Loucy (cell line): ENCODE measurements at regions not wholly inside any gene's neighbourhood (a gene's known extent, or its start where the extent isn't known, plus 50 kb on each side); places are given as distances from the start of the nearest gene placed in this dataset.

Experiments
- H2AFZ ChIP-seq: fragments of 200-600 bp; sonication (generic); 2 replicates; pipeline ENCODE4 v1.6.0; 2016; ENCODE audit warnings: antibody characterized with exemption, mild to moderate bottlenecking, low read length, moderate library complexity
- H3F3A ChIP-seq: fragments of 200-600 bp; 2 replicates; pipeline ENCODE4 v1.6.0; 2016; ENCODE audit warnings: antibody characterized with exemption, low read depth, mild to moderate bottlenecking
- H3K27me3 ChIP-seq: fragments of 200-600 bp; sonication (generic); 2 replicates; pipeline ENCODE4 v1.6.1; 2014; ENCODE audit warnings: low read length, mild to moderate bottlenecking; ENCODE audit not compliant: insufficient read depth, poor library complexity, severe bottlenecking
- H3K36me3 ChIP-seq: fragments of 200-600 bp; sonication (generic); 2 replicates; pipeline ENCODE4 v1.6.1; 2016; ENCODE audit warnings: low read length; ENCODE audit not compliant: insufficient read depth
- H3K4me1 ChIP-seq: fragments of 200-600 bp; sonication (generic); 2 replicates; pipeline ENCODE4 v1.5.1; 2014; ENCODE audit warnings: low read length, mild to moderate bottlenecking; ENCODE audit not compliant: insufficient read depth, poor library complexity, severe bottlenecking
- H3K4me2 ChIP-seq: fragments of 200-600 bp; sonication (generic); 2 replicates; pipeline ENCODE4 v1.6.0; 2014; ENCODE audit warnings: antibody characterized with exemption, low read length, low read depth, mild to moderate bottlenecking; ENCODE audit not compliant: poor library complexity, severe bottlenecking
- H3K4me3 ChIP-seq: fragments of 200-600 bp; sonication (generic); 2 replicates; pipeline ENCODE4 v1.5.1; 2014; ENCODE audit warnings: low read length, mild to moderate bottlenecking, mixed read lengths; ENCODE audit not compliant: poor library complexity, severe bottlenecking
- H3K79me2 ChIP-seq: fragments of 200-600 bp; sonication (generic); 2 replicates; pipeline ENCODE4 v1.6.1; 2014; ENCODE audit warnings: low read length; ENCODE audit not compliant: insufficient read depth
- H3K9ac ChIP-seq: fragments of 200-600 bp; sonication (generic); 2 replicates; pipeline ENCODE4 v1.6.0; 2014; ENCODE audit warnings: mild to moderate bottlenecking, low read depth, low read length, moderate library complexity; ENCODE audit not compliant: poor library complexity, severe bottlenecking
- H3K9me2 ChIP-seq: fragments of 200-600 bp; sonication (generic); replicated peaks from 2 replicates; pipeline ENCODE4 v1.6.1; 2016; ENCODE audit warnings: low read depth, low read length, mixed read lengths
- H3K9me3 ChIP-seq: fragments of 200-600 bp; sonication (generic); 2 replicates; pipeline ENCODE4 v1.6.1; 2014; ENCODE audit warnings: mild to moderate bottlenecking, antibody characterized with exemption, low read length, low read depth; ENCODE audit not compliant: insufficient read depth
- H4K20me1 ChIP-seq: fragments of 200-600 bp; sonication (generic); 2 replicates; pipeline ENCODE4 v1.6.0; 2014; ENCODE audit warnings: antibody characterized with exemption, low read length, mild to moderate bottlenecking; ENCODE audit not compliant: insufficient read depth, poor library complexity, severe bottlenecking
- EZH2phosphoT487 ChIP-seq: fragments of 200-600 bp; IDR thresholded peaks from 2 replicates; pipeline ENCODE4 v1.6.1; 2018; ENCODE audit warnings: antibody characterized with exemption, mild to moderate bottlenecking, moderate library complexity, borderline replicate concordance
- TF ChIP-seq, protein P1 (sequence below): fragments of 200-600 bp; sonication (generic); conservative IDR thresholded peaks from 2 replicates; pipeline ENCODE4 v1.5.1; 2014; ENCODE audit warnings: mild to moderate bottlenecking, antibody characterized with exemption, low read length

DNA sequence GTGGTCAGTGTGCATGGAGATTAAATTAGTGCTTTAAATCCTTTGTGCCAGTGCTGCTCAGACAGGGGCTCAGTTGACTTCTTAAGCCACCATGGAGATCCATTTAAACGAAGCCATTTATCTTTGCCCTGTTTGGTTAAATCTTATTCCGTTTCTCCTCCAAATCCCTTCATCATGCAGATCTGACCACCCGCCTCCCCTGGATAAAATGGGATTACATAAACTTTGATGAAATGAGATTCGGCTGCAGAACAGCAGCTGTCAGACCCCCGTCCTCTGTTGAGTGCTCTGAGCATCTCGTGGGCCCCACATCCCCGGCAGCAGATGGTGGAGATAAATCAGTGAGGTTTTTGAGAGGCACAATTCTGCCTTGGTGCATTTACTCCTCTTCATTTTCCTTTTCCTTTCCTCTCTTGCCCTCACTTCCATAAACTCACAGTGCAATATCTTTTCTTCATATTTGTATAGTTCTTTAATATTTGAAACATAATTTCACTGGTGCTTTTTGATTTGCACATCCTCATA is 84.4 kb upstream of the TWIST2 start:
- Histone ChIP-seq H4K20me1 (no peaks in the 10 kb centered on the region), H3K9me3 (no peaks in the 10 kb centered on the region), H3K79me2 (no peaks in the 10 kb centered on the region), H3K9me2 (no peaks in the 10 kb centered on the region), H3K27me3 (no peaks in the 10 kb centered on the region), H2AFZ (no peak overlapping the region), H3F3A (no peaks in the 10 kb centered on the region), H3K4me1 (no peaks in the 10 kb centered on the region), H3K9ac (no peak overlapping the region), H3K36me3 (no peaks in the 10 kb centered on the region), H3K4me3 (no peak overlapping the region), H3K4me2 (no peak overlapping the region)
- TF ChIP-seq EZH2phosphoT487, result no peak
- TF ChIP-seq, protein P1, sequence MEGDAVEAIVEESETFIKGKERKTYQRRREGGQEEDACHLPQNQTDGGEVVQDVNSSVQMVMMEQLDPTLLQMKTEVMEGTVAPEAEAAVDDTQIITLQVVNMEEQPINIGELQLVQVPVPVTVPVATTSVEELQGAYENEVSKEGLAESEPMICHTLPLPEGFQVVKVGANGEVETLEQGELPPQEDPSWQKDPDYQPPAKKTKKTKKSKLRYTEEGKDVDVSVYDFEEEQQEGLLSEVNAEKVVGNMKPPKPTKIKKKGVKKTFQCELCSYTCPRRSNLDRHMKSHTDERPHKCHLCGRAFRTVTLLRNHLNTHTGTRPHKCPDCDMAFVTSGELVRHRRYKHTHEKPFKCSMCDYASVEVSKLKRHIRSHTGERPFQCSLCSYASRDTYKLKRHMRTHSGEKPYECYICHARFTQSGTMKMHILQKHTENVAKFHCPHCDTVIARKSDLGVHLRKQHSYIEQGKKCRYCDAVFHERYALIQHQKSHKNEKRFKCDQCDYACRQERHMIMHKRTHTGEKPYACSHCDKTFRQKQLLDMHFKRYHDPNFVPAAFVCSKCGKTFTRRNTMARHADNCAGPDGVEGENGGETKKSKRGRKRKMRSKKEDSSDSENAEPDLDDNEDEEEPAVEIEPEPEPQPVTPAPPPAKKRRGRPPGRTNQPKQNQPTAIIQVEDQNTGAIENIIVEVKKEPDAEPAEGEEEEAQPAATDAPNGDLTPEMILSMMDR, result no peak

DNA sequence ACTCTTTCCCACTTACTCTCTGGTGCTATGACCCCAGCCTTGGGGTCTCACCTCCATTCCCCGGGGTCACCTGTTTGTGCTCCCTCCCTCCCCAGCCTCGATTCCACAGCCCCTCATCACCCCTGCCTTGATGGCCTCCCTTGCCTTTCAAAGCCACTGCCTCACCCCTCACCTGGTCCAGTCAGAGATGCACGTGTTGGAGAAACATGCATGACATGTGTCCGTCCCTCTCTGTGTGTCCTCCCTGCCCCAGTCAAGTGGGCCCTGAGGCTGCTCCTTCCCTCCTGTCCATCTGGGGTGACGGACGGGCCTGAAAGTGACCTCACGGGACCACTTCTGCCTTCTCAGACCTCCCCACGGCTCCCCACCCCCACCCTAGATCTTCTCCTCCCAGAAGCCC is 82.3 kb upstream of the TWIST2 start:
- TF ChIP-seq, protein P1, result no peak
- no peak for TF ChIP-seq EZH2phosphoT487

GRCh38 chr2:238771218-238771617 is 76.7 kb upstream of the TWIST2 start:
- Histone ChIP-seq H3K9me3 (peaks cover 4% of the 10 kb centered on the region; the same call in 1 of the 2 replicates), H3F3A (no peaks in the 10 kb centered on the region)

More for the DNA sequence above, 82.3 kb upstream of the TWIST2 start:
- Histone ChIP-seq H2AFZ (no peak overlapping the region), H3F3A (no peaks in the 10 kb centered on the region), H3K27me3 (no peaks in the 10 kb centered on the region), H3K4me3 (no peak overlapping the region), H3K36me3 (no peaks in the 10 kb centered on the region), H4K20me1 (no peaks in the 10 kb centered on the region), H3K79me2 (no peaks in the 10 kb centered on the region), H3K9me2 (no peaks in the 10 kb centered on the region), H3K9ac (no peak overlapping the region), H3K9me3 (no peaks in the 10 kb centered on the region), H3K4me2 (no peak overlapping the region), H3K4me1 (no peaks in the 10 kb centered on the region)

More at GRCh38 chr2:238771218-238771617, 76.7 kb upstream of the TWIST2 start:
- Histone ChIP-seq H3K4me1 (no peaks in the 10 kb centered on the region), H3K36me3 (no peaks in the 10 kb centered on the region), H3K79me2 (no peaks in the 10 kb centered on the region), H3K4me3 (no peak overlapping the region), H3K9me2 (no peaks in the 10 kb centered on the region), H3K4me2 (no peak overlapping the region), H3K9ac (no peak overlapping the region), H4K20me1 (no peaks in the 10 kb centered on the region), H2AFZ (no peak overlapping the region), H3K27me3 (no peaks in the 10 kb centered on the region)
- no peak for TF ChIP-seq EZH2phosphoT487
- TF ChIP-seq, protein P1, result no peak
